Smooth muscle cell (in vitro differentiated cells): ENCODE measurements at regions not wholly inside any gene's neighbourhood (a gene's known extent, or its start where the extent isn't known, plus 50 kb on each side); places are given as distances from the start of the nearest gene placed in this dataset.

Experiments used
- DNase-seq: peaks from one replicate; lab custom pipeline; 2025; ENCODE audit not compliant: unreplicated experiment; lab: John Stamatoyannopoulos, UW
- H2AFZ ChIP-seq: fragments of 200-600 bp; sonication (generic); 2 replicates; pipeline ENCODE4 v1.6.0; 2016; ENCODE audit warnings: antibody characterized with exemption, low read depth, mild to moderate bottlenecking
- H3F3A ChIP-seq: fragments of 200-600 bp; sonication (generic); 2 replicates; pipeline ENCODE4 v1.6.0; 2017; ENCODE audit warnings: antibody characterized with exemption, low read depth
- H3K27ac ChIP-seq: fragments of 200-600 bp; sonication (generic); 2 replicates; pipeline ENCODE4 v1.5.1; 2016; ENCODE audit warnings: low read depth, mild to moderate bottlenecking
- H3K27me3 ChIP-seq: fragments of 200-600 bp; sonication (generic); 2 replicates; pipeline ENCODE4 v1.6.1; 2016; ENCODE audit warnings: low read depth, mild to moderate bottlenecking
- H3K36me3 ChIP-seq: fragments of 200-600 bp; sonication (generic); 2 replicates; pipeline ENCODE4 v1.5.1; 2016; ENCODE audit warnings: low read depth
- H3K4me1 ChIP-seq: fragments of 200-600 bp; sonication (generic); 2 replicates; pipeline ENCODE4 v1.5.1; 2016; ENCODE audit warnings: low read depth
- H3K4me2 ChIP-seq: fragments of 200-600 bp; sonication (generic); 2 replicates; pipeline ENCODE4 v1.6.0; 2016; ENCODE audit warnings: mild to moderate bottlenecking
- H3K4me3 ChIP-seq: fragments of 200-600 bp; sonication (generic); 2 replicates; pipeline ENCODE4 v1.5.1; 2016; ENCODE audit warnings: mild to moderate bottlenecking
- H3K79me2 ChIP-seq: fragments of 200-600 bp; sonication (generic); 2 replicates; pipeline ENCODE4 v1.6.0; 2016; ENCODE audit warnings: low read depth, mild to moderate bottlenecking
- H3K9ac ChIP-seq: fragments of 200-600 bp; sonication (generic); 2 replicates; pipeline ENCODE4 v1.6.0; 2016; ENCODE audit warnings: low read depth
- H3K9me3 ChIP-seq: fragments of 200-600 bp; sonication (generic); replicated peaks from 2 replicates; pipeline ENCODE4 v1.5.1; 2016; ENCODE audit warnings: low read depth
- H4K20me1 ChIP-seq: fragments of 200-600 bp; sonication (generic); 2 replicates; pipeline ENCODE4 v1.6.0; 2016; ENCODE audit warnings: low read depth
- WGBS: methylation state at CpG from one replicate; pipeline ENCODE4 v1.1.7; 2016; ENCODE audit warnings: low lambda C conversion rate; 5-methylcytosine and 5-hydroxymethylcytosine counted together
- TF ChIP-seq, protein P1 (sequence below): fragments of 200-600 bp; sonication (generic); IDR thresholded peaks from 2 replicates; pipeline ENCODE4 v1.5.1; 2017; ENCODE audit warnings: borderline replicate concordance, mild to moderate bottlenecking, antibody characterized with exemption; ENCODE audit not compliant: insufficient read depth, poor library complexity, severe bottlenecking

DNA sequence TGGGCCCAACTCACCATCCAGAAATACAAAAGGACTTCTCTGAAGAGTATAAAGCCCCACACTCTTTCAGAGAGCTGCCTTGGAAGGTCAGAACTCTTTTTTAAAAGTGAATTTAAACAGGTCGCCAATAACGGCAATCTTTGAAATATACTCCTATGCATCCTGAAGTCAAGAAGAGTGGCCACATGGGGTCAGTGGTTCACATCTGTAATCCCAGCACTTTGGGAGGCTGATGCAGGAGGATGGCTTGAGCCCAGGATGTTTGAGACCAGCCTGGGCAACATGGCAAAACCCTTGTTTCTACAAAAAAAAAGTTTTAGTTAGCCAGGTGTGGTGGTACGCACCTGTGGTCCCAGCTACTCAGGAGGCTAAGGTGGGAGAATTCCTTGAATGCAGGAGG is 68.1 kb upstream of the FZD7 start:
- no peaks in the 10 kb centered on the region for H3K36me3 ChIP-seq
- no peak overlapping the region for H3K9ac ChIP-seq
- H3K27me3 ChIP-seq: no peaks in the 10 kb centered on the region
- no peaks in the 10 kb centered on the region for H4K20me1 ChIP-seq
- H3K4me2 ChIP-seq: no peak overlapping the region
- peaks cover 15% of the 10 kb centered on the region for H3K4me1 ChIP-seq
- no peak overlapping the region for H3K4me3 ChIP-seq
- H3F3A ChIP-seq: no peaks in the 10 kb centered on the region
- WGBS: 85% methylated on average over 3 of the region's 3 CpGs
- TF ChIP-seq, protein P1, sequence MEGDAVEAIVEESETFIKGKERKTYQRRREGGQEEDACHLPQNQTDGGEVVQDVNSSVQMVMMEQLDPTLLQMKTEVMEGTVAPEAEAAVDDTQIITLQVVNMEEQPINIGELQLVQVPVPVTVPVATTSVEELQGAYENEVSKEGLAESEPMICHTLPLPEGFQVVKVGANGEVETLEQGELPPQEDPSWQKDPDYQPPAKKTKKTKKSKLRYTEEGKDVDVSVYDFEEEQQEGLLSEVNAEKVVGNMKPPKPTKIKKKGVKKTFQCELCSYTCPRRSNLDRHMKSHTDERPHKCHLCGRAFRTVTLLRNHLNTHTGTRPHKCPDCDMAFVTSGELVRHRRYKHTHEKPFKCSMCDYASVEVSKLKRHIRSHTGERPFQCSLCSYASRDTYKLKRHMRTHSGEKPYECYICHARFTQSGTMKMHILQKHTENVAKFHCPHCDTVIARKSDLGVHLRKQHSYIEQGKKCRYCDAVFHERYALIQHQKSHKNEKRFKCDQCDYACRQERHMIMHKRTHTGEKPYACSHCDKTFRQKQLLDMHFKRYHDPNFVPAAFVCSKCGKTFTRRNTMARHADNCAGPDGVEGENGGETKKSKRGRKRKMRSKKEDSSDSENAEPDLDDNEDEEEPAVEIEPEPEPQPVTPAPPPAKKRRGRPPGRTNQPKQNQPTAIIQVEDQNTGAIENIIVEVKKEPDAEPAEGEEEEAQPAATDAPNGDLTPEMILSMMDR: no peak
- H3K27ac ChIP-seq: no peak overlapping the region
- no peak for DNase-seq
- H2AFZ ChIP-seq: no peak overlapping the region
- no peaks in the 10 kb centered on the region for H3K79me2 ChIP-seq
- no peaks in the 10 kb centered on the region for H3K9me3 ChIP-seq

DNA sequence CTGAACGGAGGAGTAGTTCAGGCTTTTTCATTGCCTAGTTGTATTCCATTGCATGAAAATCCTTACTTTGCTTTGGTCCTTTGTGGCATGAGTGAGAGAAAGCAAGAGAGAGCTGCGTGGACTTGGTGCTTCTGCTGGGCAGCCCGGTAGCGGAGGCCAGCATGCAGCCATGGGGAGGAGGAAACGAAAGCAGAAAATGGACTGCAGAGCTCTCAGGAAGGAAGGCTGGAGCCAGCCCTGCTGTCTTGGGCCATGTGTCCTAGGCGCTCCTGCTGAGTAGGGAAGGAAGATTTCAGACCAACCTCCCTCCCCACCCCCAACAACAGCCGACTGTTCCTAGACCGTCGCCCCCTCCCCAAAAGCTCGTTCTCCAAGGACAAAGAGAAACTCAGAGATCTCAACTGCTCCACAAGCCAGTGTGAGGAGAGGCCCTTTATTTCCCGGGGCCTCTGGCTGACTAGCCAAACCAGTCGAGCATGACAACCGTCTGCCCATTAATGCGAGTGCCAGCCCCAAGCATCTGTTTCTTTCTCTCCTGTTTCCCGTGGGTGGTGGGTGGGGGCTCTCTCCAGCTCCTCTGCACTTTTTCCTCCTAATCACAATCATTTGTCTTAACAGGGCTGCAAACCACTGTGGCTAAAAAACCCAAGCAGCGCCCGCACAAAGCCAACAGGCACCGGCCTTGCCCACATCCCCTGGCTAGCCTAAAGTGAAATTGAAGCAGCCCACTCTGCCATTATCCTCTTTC is 66.8 kb upstream of the FZD7 start:
- no peak overlapping the region for H3K27ac ChIP-seq
- no peaks in the 10 kb centered on the region for H3K27me3 ChIP-seq
- H2AFZ ChIP-seq: peak overlapping the region; percentile 62
- H3K4me3 ChIP-seq: no peak overlapping the region
- WGBS: 56% methylated on average over 17 of the region's 18 CpGs
- DNase-seq: no peak
- H3K79me2 ChIP-seq: no peaks in the 10 kb centered on the region
- TF ChIP-seq, protein P1: no peak
- no peak overlapping the region for H3K4me2 ChIP-seq
- no peaks in the 10 kb centered on the region for H4K20me1 ChIP-seq
- H3K9me3 ChIP-seq: no peaks in the 10 kb centered on the region
- H3K4me1 ChIP-seq: peaks cover 21% of the 10 kb centered on the region
- no peaks in the 10 kb centered on the region for H3F3A ChIP-seq
- H3K36me3 ChIP-seq: no peaks in the 10 kb centered on the region
- no peak overlapping the region for H3K9ac ChIP-seq

DNA sequence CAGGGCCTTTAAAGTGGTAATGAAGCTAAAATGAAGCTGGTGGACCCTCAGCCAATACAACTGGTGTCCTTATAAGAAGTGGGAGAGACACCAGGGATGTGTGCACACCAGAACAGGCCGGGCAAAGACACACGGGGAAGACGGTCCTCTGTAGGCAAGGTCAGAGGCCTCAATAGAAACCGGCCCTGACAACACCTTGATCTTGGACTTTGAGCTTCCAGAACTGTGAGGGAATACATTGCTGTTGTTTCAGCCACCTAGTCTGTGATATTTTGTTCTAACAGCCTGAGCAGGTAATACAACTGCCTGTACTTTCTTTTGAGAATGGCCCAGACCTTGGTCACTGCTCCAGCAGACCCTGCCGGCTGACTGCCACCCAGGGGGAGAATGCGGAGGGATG is 65.6 kb upstream of the FZD7 start:
- Histone ChIP-seq H3F3A (no peaks in the 10 kb centered on the region), H3K79me2 (no peaks in the 10 kb centered on the region), H3K9me3 (no peaks in the 10 kb centered on the region), H3K4me1 (peaks cover 26% of the 10 kb centered on the region), H3K27ac (no peak overlapping the region), H3K36me3 (no peaks in the 10 kb centered on the region), H3K9ac (no peak overlapping the region), H4K20me1 (no peaks in the 10 kb centered on the region), H2AFZ (no peak overlapping the region), H3K4me2 (no peak overlapping the region), H3K4me3 (no peak overlapping the region), H3K27me3 (no peaks in the 10 kb centered on the region)
- no peak for DNase-seq
- TF ChIP-seq, protein P1: no peak
- 96% methylated on average over 6 of the region's 6 CpGs for WGBS

DNA sequence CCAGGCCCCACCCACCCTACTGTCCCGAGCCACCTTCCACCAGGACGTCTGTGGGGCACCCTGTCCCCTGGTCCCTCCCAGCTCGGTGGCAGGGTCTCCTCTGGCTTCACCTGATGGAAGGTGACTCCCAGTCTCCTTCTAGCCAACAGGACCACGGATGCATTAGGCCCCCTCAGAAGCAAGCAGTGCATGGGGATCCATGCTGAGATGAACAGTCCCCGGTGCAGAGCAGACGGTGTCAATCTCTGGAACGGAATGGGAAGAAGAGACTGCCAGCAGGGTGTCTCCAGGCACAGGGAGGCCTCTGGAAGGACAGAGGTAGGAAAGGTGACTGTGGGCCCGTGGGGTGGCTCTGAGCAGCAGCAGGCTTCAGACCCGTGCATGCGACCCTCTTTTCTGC is 65.2 kb upstream of the FZD7 start:
- no peak for DNase-seq
- WGBS: 89% methylated on average over 9 of the region's 10 CpGs
- H3K9me3 ChIP-seq: no peaks in the 10 kb centered on the region
- no peaks in the 10 kb centered on the region for H3F3A ChIP-seq
- H3K27ac ChIP-seq: no peak overlapping the region
- no peak overlapping the region for H3K9ac ChIP-seq
- no peaks in the 10 kb centered on the region for H3K79me2 ChIP-seq
- H4K20me1 ChIP-seq: no peaks in the 10 kb centered on the region
- no peaks in the 10 kb centered on the region for H3K36me3 ChIP-seq
- peaks cover 30% of the 10 kb centered on the region for H3K4me1 ChIP-seq
- TF ChIP-seq, protein P1: no peak
- H3K4me2 ChIP-seq: no peak overlapping the region
- no peaks in the 10 kb centered on the region for H3K27me3 ChIP-seq
- H2AFZ ChIP-seq: no peak overlapping the region
- H3K4me3 ChIP-seq: no peak overlapping the region
